Calu3 (cell line): ENCODE measurements at regions not wholly inside any gene's neighbourhood (a gene's known extent, or its start where the extent isn't known, plus 50 kb on each side); places are given as distances from the start of the nearest gene placed in this dataset.

Experiments used
- BruUV-seq: library from RNA; stranded (reverse); fragments of 400-500 nt; replicated peaks from 2 replicates; lab custom pipeline; 2021; lab: Mats Ljungman, UMichigan
- CTCF ChIA-PET: fragments of 300-600 bp; sonication (Branson Sonifier 250); formaldehyde crosslinking; loops from one replicate; lab custom pipeline; 2022; ENCODE audit warnings: antibody characterized with exemption; lab: Charles Lee
- DNase-seq: peaks from one replicate; pipeline ENCODE4 v3.0.0; 2022
- H3K27ac Mint-ChIP-seq: one replicate; pipeline ENCODE4 v1.8.0; 2022; ENCODE audit warnings: mixed read lengths; ENCODE audit not compliant: unreplicated experiment
- H3K27me3 Mint-ChIP-seq: one replicate; pipeline ENCODE4 v1.8.0; 2022; ENCODE audit warnings: mixed read lengths; ENCODE audit not compliant: unreplicated experiment
- H3K36me3 Mint-ChIP-seq: one replicate; pipeline ENCODE4 v1.8.0; 2022; ENCODE audit warnings: mild to moderate bottlenecking, moderate library complexity, mixed read lengths; ENCODE audit not compliant: insufficient read depth, unreplicated experiment
- H3K4me1 Mint-ChIP-seq: one replicate; pipeline ENCODE4 v1.8.0; 2022; ENCODE audit warnings: mild to moderate bottlenecking, low read depth, mixed read lengths; ENCODE audit not compliant: unreplicated experiment
- H3K4me3 Mint-ChIP-seq: one replicate; pipeline ENCODE4 v1.8.0; 2022; ENCODE audit warnings: mild to moderate bottlenecking, low read depth, moderate library complexity, mixed read lengths; ENCODE audit not compliant: unreplicated experiment
- H3K9me3 Mint-ChIP-seq: one replicate; pipeline ENCODE4 v1.8.0; 2022; ENCODE audit warnings: low read depth, mixed read lengths; ENCODE audit not compliant: unreplicated experiment
- intact Hi-C: fragments of 100-400 bp; cut with micrococcal nuclease; formaldehyde crosslinking; loops from one replicate; pipeline ENCODE4 v1.10.0; 2022; ENCODE audit not compliant: unreplicated experiment
- TF ChIP-seq, protein P1 (sequence below): fragments of 200-600 bp; IDR thresholded peaks from one replicate; pipeline ENCODE4 v1.8.0; 2022; ENCODE audit warnings: antibody characterized with exemption; ENCODE audit not compliant: unreplicated experiment

DNA sequence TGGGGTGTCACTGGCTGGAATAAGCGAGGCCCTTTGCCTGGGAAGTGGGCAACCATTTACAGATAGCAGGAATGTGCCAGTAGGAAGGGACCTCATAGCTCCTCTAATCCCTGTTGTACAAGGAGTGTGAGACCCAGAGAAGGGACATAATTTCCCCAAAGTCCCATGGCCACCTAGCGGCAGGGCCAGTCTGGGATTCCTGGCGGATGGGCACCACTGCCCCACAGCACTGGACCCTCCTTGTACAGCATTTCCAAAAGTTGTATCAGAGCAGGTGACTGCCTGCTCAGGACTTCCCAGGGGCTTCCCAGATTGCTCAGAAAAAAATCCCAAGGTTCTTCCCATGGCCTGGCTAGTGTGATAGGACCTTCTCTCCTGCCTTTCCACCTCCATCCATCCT lies 185.8 kb downstream of the GLI2 start:
- H3K4me3 Mint-ChIP-seq = no peak overlapping the region
- no peaks in the 10 kb centered on the region for H3K9me3 Mint-ChIP-seq
- intact Hi-C loops = no loop called here
- no peaks in the 10 kb centered on the region for H3K36me3 Mint-ChIP-seq
- DNase-seq = no peak
- no peaks in the 10 kb centered on the region for H3K27me3 Mint-ChIP-seq
- H3K4me1 Mint-ChIP-seq = peaks cover 2% of the 10 kb centered on the region
- TF ChIP-seq, protein P1, sequence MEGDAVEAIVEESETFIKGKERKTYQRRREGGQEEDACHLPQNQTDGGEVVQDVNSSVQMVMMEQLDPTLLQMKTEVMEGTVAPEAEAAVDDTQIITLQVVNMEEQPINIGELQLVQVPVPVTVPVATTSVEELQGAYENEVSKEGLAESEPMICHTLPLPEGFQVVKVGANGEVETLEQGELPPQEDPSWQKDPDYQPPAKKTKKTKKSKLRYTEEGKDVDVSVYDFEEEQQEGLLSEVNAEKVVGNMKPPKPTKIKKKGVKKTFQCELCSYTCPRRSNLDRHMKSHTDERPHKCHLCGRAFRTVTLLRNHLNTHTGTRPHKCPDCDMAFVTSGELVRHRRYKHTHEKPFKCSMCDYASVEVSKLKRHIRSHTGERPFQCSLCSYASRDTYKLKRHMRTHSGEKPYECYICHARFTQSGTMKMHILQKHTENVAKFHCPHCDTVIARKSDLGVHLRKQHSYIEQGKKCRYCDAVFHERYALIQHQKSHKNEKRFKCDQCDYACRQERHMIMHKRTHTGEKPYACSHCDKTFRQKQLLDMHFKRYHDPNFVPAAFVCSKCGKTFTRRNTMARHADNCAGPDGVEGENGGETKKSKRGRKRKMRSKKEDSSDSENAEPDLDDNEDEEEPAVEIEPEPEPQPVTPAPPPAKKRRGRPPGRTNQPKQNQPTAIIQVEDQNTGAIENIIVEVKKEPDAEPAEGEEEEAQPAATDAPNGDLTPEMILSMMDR = no peak
- BruUV-seq = no TSS peak
- no peak overlapping the region for H3K27ac Mint-ChIP-seq
- CTCF ChIA-PET = no interaction called here

DNA sequence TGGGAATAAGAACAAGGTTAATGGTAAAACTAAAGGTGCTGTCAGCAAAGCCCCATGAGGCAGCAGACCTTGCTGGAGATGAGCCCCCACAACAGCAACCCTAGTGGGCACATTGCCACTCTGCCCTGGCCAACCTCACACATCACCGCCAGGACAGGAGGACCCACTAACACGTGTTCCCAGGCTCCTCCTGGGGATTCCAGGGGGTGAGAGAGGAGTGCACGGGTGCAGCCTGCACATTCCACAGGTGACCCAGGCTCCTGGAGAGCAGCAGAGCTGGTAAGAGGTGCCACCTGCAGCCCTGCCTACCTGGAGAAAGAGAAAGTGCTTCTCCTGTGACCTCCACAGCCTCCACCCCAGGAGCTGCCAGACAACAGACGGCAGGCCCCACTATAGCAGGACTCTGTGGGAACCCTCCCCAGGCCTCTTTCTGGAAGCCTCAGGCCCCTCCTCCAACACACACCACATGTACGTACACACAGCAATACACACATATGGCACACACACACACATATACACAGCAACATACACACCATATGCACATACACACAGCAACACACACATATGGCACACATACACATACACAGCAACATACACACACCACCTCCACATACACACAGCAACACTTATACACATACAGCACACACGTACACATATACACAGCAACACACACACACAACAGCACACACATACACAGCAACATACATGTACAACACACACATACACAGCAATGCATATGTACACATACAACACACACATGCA lies 187.1 kb downstream of the GLI2 start:
- Mint-ChIP-seq H3K4me1 (no peaks in the 10 kb centered on the region), H3K27me3 (no peaks in the 10 kb centered on the region), H3K27ac (no peak overlapping the region), H3K4me3 (no peak overlapping the region), H3K9me3 (no peaks in the 10 kb centered on the region), H3K36me3 (no peaks in the 10 kb centered on the region)
- BruUV-seq = no TSS peak
- CTCF ChIA-PET = no interaction called here
- no peak for DNase-seq
- TF ChIP-seq, protein P1 = no peak
- intact Hi-C loops = no loop called here

DNA sequence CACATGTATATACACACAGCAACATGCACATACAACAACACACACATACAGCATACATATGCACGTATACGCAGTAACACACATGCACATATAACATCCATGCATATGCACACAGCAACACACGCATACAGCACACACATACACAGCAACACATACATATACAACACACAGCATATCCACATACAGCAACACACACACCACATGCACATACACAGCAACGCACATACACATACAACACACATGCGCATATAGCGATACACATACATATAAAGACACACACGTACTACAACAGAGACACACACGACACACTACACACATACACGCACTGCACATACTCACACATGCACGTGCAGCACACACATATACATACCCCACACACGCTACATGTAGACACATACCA lies 187.8 kb downstream of the GLI2 start:
- no peaks in the 10 kb centered on the region for H3K4me1 Mint-ChIP-seq
- H3K27me3 Mint-ChIP-seq = no peaks in the 10 kb centered on the region
- intact Hi-C loops = no loop called here
- no peaks in the 10 kb centered on the region for H3K36me3 Mint-ChIP-seq
- TF ChIP-seq, protein P1 = no peak
- no peak overlapping the region for H3K27ac Mint-ChIP-seq
- CTCF ChIA-PET = no interaction called here
- DNase-seq = no peak
- no TSS peak for BruUV-seq
- no peaks in the 10 kb centered on the region for H3K9me3 Mint-ChIP-seq
- no peak overlapping the region for H3K4me3 Mint-ChIP-seq

GRCh38 chr2:120924924-120925323 lies 189.3 kb downstream of the GLI2 start:
- TF ChIP-seq, protein P1 = no peak
- no peak for DNase-seq
- H3K36me3 Mint-ChIP-seq = no peaks in the 10 kb centered on the region
- intact Hi-C loops = no loop called here
- no peaks in the 10 kb centered on the region for H3K27me3 Mint-ChIP-seq
- H3K27ac Mint-ChIP-seq = no peak overlapping the region
- H3K9me3 Mint-ChIP-seq = no peaks in the 10 kb centered on the region
- BruUV-seq = no TSS peak
- H3K4me1 Mint-ChIP-seq = no peaks in the 10 kb centered on the region
- CTCF ChIA-PET = no interaction called here
- no peak overlapping the region for H3K4me3 Mint-ChIP-seq
